A549 (cell line): ENCODE measurements at regions not wholly inside any gene's neighbourhood (a gene's known extent, or its start where the extent isn't known, plus 50 kb on each side); places are given as distances from the start of the nearest gene placed in this dataset.

Experiments used
- CTCF ChIP-seq: fragments of >200 bp; sonication (Bioruptor Twin); formaldehyde crosslinking; IDR thresholded peaks from 3 replicates; pipeline ENCODE4 v1.5.1; 2016
- EP300 ChIP-seq, 2 experiments: fragments of >200 bp; sonication (Bioruptor Twin); formaldehyde crosslinking; IDR thresholded peaks; 2 replicates in 1 of 2; 3 replicates in 1 of 2; pipeline ENCODE4 v1.6.1; 2016 to 2017
- MAX ChIP-seq: IDR thresholded peaks from 2 replicates; pipeline ENCODE4 v1.6.1; 2012
- POLR2A ChIP-seq: IDR thresholded peaks from 2 replicates; pipeline ENCODE4 v1.6.1; 2012; ENCODE audit warnings: mild to moderate bottlenecking, low read length
- RNF2 ChIP-seq: fragments of 200-600 bp; sonication (generic); IDR thresholded peaks from 2 replicates; pipeline ENCODE4 v1.6.1; 2016; ENCODE audit warnings: low read depth, mild to moderate bottlenecking, antibody characterized with exemption, moderate library complexity, borderline replicate concordance
- SREBF2 ChIP-seq: fragments of 450-650 bp; IDR thresholded peaks from 2 replicates; pipeline ENCODE4 v1.6.1; 2014; ENCODE audit warnings: mild to moderate bottlenecking, moderate library complexity

GRCh38 chr2:65598996-65599395, 166.6 kb upstream of the SPRED2 start:
- TF ChIP-seq CTCF (no peak), MAX (no peak), POLR2A (no peak), EP300 (IDR thresholded peaks at IDR 0.05) (no peak), SREBF2 (no peak), RNF2 (no peak)
